Keratinocyte (primary cell): ENCODE measurements at regions not wholly inside any gene's neighbourhood (a gene's known extent, or its start where the extent isn't known, plus 50 kb on each side); places are given as distances from the start of the nearest gene placed in this dataset.

Source experiments
- DNase-seq: peaks from one replicate; pipeline ENCODE4 v3.0.0-alpha.2; 2011; ENCODE audit warnings: low read depth, missing footprints, low spot score
- FAIRE-seq: peaks from 2 replicates; lab custom pipeline; 2011; peaks lifted over from hg19 to GRCh38; lab: Jason Lieb, UNC
- H2AFZ ChIP-seq: 2 replicates; pipeline ENCODE4 v1.6.0; 2012; ENCODE audit warnings: low read length, control low read depth, inconsistent platforms; ENCODE audit not compliant: control insufficient read depth
- H3K27ac ChIP-seq: 2 replicates; pipeline ENCODE4 v1.5.1; 2011; ENCODE audit warnings: low read length; ENCODE audit not compliant: control insufficient read depth, insufficient read depth
- H3K27me3 ChIP-seq: 3 replicates; pipeline ENCODE4 v1.6.0; 2011; ENCODE audit warnings: low read length; ENCODE audit not compliant: control insufficient read depth, insufficient read depth; ENCODE audit errors: extremely low read depth
- H3K36me3 ChIP-seq, 2 experiments: 2 replicates in 1 of 2; 3 replicates in 1 of 2; pipeline ENCODE4 v1.5.1; 2011; ENCODE audit warnings: low read length in 2 of 2, mild to moderate bottlenecking in 1 of 2; ENCODE audit not compliant: control insufficient read depth in 2 of 2, insufficient read depth in 2 of 2; ENCODE audit errors: extremely low read depth in 1 of 2
- H3K4me1 ChIP-seq: 3 replicates; pipeline ENCODE4 v1.5.1; 2011; ENCODE audit warnings: low read length; ENCODE audit not compliant: control insufficient read depth, insufficient read depth; ENCODE audit errors: extremely low read depth
- H3K4me2 ChIP-seq: 3 replicates; pipeline ENCODE4 v1.6.0; 2011; ENCODE audit warnings: low read depth, low read length; ENCODE audit not compliant: control insufficient read depth, insufficient read depth; ENCODE audit errors: extremely low read depth
- H3K4me3 ChIP-seq, 3 experiments: fragments of 200-600 bp in 1 of 3; sonication (generic) in 1 of 3; 2 replicates in 2 of 3; 3 replicates in 1 of 3; pipeline ENCODE4 v1.5.1; 2011 to 2016; ENCODE audit warnings: low read length in 3 of 3, mild to moderate bottlenecking in 3 of 3, control low read depth in 2 of 3, inconsistent platforms in 1 of 3, low read depth in 1 of 3, mixed read lengths in 1 of 3, mixed run types in 1 of 3, moderate library complexity in 1 of 3; ENCODE audit not compliant: control insufficient read depth in 2 of 3, insufficient read depth in 2 of 3; ENCODE audit errors: extremely low read depth in 1 of 3
- H3K79me2 ChIP-seq: 2 replicates; pipeline ENCODE4 v1.6.0; 2012; ENCODE audit warnings: low read length; ENCODE audit not compliant: control insufficient read depth, insufficient read depth
- H3K9ac ChIP-seq: 3 replicates; pipeline ENCODE4 v1.6.0; 2011; ENCODE audit warnings: low read length; ENCODE audit not compliant: control insufficient read depth, insufficient read depth; ENCODE audit errors: extremely low read depth
- H3K9me1 ChIP-seq: 3 replicates; pipeline ENCODE4 v1.6.0; 2011; ENCODE audit warnings: low read length; ENCODE audit not compliant: control insufficient read depth, insufficient read depth; ENCODE audit errors: extremely low read depth
- H3K9me3 ChIP-seq: 2 replicates; pipeline ENCODE4 v1.5.1; 2012; ENCODE audit warnings: low read depth, low read length; ENCODE audit not compliant: control insufficient read depth
- H4K20me1 ChIP-seq: 3 replicates; pipeline ENCODE4 v1.6.0; 2011; ENCODE audit warnings: low read length; ENCODE audit not compliant: control insufficient read depth, insufficient read depth; ENCODE audit errors: extremely low read depth
- CTCF ChIP-seq, 3 experiments: IDR thresholded peaks in 1 of 3; conservative IDR thresholded peaks in 1 of 3; optimal IDR thresholded peaks in 1 of 3; 2 replicates in 2 of 3; 3 replicates in 1 of 3; pipeline versions ENCODE3 to v1.5.1; 2011; ENCODE audit warnings: low read length in 3 of 3, mild to moderate bottlenecking in 3 of 3, moderate library complexity in 2 of 3, control low read depth in 1 of 3, inconsistent platforms in 1 of 3; ENCODE audit not compliant: insufficient read depth in 2 of 3; ENCODE audit errors: extremely low read depth in 1 of 3
- EZH2 ChIP-seq: IDR thresholded peaks from one replicate; pipeline ENCODE4 v1.6.1; 2012; ENCODE audit warnings: inconsistent platforms, mild to moderate bottlenecking, low read length, moderate library complexity
- dilution Hi-C: fragments of 300-500 bp; cut with MboI; formaldehyde crosslinking; loops from one replicate; pipeline ENCODE4 v1.7.0; 2020; ENCODE audit warnings: low sequenced_read_pairs; ENCODE audit not compliant: extremely low pct_ligation_motif_present

GRCh38 chr5:16313761-16314160 lies 134.2 kb upstream of the MARCHF11 start:
- FAIRE-seq: no peak
- DNase-seq: no peak
- no peaks in the 10 kb centered on the region for H3K79me2 ChIP-seq
- no peaks in the 10 kb centered on the region for H3K9me1 ChIP-seq
- H3K4me1 ChIP-seq: no peaks in the 10 kb centered on the region
- H3K4me3 ChIP-seq: no peak overlapping the region
- no peak overlapping the region for H2AFZ ChIP-seq
- dilution Hi-C loops: no loop called here
- no peaks in the 10 kb centered on the region for H3K36me3 ChIP-seq
- H3K27ac ChIP-seq: no peak overlapping the region
- no peaks in the 10 kb centered on the region for H4K20me1 ChIP-seq
- no peak for TF ChIP-seq CTCF (optimal IDR thresholded peaks at IDR 0.05 in 1 of 3, IDR thresholded peaks at IDR 0.05 in 1 of 3, conservative IDR thresholded peaks at IDR 0.05 in 1 of 3; ENCODE audit: extremely low read depth in 1 of 3, insufficient read depth in 2 of 3, low read length in 3 of 3)
- no peak for TF ChIP-seq EZH2
- H3K27me3 ChIP-seq: no peaks in the 10 kb centered on the region
- H3K4me2 ChIP-seq: no peak overlapping the region
- H3K9ac ChIP-seq: no peak overlapping the region
- no peaks in the 10 kb centered on the region for H3K9me3 ChIP-seq

- dilution Hi-C loops: no loop called here
- Histone ChIP-seq H3K4me1 (no peaks in the 10 kb centered on the region), H3K4me2 (no peak overlapping the region), H3K79me2 (no peaks in the 10 kb centered on the region), H3K27ac (no peak overlapping the region), H3K9ac (no peak overlapping the region), H3K27me3 (no peaks in the 10 kb centered on the region), H3K9me3 (no peaks in the 10 kb centered on the region), H4K20me1 (no peaks in the 10 kb centered on the region), H3K4me3 (no peak overlapping the region), H2AFZ (no peak overlapping the region), H3K9me1 (no peaks in the 10 kb centered on the region), H3K36me3 (no peaks in the 10 kb centered on the region)
- FAIRE-seq: no peak
- no peak for DNase-seq
- TF ChIP-seq EZH2 (no peak), CTCF (optimal IDR thresholded peaks at IDR 0.05 in 1 of 3, IDR thresholded peaks at IDR 0.05 in 1 of 3, conservative IDR thresholded peaks at IDR 0.05 in 1 of 3; ENCODE audit: extremely low read depth in 1 of 3, insufficient read depth in 2 of 3, low read length in 3 of 3) (no peak)
Observed at GRCh38 chr5:16312785-16313184, 133.2 kb upstream of the MARCHF11 start.
